NCI-H524 (cell line): ENCODE measurements at regions not wholly inside any gene's neighbourhood (a gene's known extent, or its start where the extent isn't known, plus 50 kb on each side); places are given as distances from the start of the nearest gene placed in this dataset.

Experiments
- DNase-seq, 2 experiments: peaks; one replicate each; lab custom pipeline; 2025; lab: John Stamatoyannopoulos, UW

DNA sequence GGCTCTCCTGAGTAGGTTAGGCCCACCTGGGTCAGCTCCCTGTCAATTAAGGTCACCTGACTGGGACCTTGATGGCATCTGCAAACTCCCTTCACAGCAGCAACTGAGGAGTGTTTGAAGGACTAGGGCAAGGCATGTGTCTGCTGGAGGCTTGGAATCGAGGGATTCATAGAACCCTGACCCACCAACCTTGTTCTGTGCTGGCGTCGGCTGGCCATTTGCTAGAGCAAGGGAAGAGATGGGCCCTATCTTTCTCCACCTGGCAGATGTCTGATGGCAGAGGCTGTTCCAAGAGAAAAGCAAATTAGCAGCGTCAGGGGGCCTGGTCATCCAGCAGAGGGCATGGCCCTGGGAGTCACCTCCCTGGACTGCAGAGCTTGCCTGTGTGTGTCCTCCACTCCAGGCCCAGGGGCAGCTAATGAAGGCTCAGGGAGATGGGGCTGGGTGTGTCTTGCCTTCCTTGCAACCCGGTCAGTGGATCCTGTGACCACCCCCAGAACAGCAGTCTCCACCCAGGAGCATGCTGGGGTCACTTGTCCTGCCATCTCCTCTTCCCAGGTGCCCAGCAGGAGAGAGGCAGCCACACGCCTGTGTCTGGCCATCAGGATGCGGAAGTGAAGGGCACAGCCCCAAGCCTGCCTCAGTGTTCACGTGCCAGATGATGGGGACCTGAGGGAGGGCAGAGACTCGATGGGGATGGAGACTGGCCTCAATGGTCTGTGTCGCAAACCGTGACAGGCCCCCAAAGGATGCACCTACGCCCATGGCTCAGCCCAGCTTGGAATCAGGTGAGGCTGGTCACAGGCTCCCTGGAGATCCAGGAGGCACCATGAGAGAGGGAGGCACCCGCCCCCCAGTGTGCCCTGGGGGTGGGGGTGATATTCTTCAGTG lies 53.9 kb downstream of the BARX1 start:
- no peak for DNase-seq

DNA sequence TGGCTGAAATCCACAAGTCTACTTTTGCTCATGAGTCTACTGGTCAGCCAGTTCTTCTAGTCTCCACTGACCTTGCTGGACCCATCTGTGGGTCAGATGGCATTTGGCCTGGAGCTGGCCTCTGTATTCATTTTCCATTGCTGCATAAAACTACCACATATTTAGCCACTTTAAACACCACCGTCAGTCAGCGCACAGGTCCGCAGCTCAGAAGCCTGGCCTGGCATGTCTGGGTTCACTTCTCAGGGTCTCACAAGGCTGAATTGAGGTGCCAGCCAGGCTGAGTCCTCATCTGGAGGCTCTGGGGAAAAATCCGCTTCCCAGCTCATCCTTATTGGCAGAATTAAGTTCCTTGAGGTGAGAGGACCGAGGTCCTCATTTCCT lies 54.7 kb downstream of the BARX1 start:
- DNase-seq: no peak

DNA sequence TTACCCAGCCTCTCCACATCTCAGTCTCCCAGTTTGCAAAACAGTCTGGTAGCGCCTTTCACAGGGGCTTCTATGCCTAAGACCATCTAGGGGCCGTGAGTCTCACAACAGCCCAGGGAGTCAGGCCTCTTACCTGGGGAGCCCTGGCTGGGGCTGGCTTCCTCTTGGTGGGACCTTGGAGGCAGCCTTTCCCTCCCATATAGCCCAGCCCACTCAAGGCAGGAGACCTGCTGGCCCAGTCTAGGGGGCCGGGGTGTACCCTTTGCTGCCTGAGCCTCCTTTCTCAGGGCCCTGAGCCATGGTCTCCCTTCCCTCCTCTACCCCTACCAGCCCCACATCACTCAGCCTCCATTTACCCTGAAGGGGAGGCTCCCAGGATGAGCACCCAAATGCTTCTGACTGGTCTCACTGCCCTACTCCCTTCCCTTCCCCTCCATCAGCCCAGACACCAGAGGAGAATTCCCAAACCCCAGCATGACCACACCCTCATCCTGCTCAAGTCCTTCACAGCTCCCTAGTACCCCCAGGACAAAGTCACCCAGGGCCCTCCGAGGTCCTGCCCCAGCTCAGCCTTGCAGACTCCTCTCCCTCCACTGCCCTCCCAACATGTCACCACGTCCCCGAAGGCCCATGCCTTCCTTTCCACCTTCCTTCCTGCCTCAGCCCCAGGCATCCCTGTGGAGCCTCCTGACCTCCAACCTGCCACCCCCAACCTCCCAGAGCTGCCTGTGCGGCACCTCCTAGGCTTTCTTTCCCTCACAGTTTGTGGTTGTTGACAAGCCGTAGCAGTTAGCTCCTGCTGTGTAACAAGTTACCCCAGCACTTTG lies 55.3 kb downstream of the BARX1 start:
- DNase-seq: no peak

DNA sequence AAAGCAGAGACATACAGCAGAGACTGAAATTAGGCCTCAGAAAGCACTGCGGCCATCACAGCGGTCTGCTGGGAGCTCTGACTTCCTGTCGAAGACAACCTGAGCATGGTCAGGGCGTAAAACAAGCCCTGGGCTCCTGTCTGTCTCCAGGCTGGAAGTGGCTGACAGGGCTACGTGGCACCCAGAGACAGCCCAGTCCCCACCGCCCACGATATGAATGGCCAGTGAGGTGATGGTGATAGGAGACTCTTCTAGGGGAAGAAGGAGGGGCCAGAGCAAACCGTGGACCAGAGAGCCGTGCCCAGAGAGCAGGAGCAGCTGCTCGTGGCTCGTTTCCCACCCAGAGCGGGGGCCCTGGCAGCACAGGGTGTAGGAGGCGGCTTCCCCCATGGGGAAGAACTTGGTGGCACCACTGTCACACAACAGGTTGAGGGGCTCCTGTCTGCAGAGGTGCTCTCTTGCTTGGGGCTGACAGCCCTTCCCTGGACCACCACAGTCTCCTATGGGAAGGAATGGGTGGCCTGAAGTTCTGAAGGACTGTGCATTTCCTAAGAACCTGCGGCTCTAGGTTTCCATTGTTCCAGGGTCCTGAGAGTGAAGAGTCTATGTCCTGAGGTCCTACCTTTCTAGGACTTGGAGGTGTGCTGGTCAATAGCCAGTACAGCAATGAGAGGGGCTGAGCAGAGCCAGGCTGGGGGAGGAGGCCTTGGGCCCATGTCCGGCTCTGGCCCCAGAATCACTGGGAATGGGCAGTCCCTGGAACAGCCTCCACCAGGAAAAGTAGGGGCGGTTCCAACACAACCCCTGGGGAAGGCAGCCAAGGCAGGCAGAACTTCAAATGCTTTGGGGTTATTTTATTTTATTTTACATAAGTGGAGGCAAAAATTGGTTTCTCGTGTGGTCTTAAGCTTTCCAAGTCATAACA lies 56.4 kb downstream of the BARX1 start:
- DNase-seq: no peak

DNA sequence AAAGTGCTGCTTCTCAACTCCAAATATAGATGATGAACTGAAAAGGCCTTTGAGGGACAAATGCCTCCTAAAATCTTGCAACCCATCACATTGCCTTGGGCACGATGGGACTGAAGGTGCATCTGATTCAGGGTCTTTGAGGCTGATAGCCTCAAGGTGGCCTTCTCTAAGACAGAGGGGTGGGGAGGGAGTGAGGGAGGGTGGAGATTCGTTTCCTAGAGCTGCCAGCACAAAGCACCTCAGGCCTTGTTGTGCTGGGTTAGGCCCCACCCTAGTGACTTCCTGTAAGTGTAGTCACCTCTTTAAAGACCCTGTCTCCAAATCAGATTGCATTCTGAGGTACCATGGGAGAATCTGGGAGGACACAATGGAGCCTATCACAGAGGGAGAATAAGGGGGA lies 57.1 kb downstream of the BARX1 start:
- DNase-seq: no peak

DNA sequence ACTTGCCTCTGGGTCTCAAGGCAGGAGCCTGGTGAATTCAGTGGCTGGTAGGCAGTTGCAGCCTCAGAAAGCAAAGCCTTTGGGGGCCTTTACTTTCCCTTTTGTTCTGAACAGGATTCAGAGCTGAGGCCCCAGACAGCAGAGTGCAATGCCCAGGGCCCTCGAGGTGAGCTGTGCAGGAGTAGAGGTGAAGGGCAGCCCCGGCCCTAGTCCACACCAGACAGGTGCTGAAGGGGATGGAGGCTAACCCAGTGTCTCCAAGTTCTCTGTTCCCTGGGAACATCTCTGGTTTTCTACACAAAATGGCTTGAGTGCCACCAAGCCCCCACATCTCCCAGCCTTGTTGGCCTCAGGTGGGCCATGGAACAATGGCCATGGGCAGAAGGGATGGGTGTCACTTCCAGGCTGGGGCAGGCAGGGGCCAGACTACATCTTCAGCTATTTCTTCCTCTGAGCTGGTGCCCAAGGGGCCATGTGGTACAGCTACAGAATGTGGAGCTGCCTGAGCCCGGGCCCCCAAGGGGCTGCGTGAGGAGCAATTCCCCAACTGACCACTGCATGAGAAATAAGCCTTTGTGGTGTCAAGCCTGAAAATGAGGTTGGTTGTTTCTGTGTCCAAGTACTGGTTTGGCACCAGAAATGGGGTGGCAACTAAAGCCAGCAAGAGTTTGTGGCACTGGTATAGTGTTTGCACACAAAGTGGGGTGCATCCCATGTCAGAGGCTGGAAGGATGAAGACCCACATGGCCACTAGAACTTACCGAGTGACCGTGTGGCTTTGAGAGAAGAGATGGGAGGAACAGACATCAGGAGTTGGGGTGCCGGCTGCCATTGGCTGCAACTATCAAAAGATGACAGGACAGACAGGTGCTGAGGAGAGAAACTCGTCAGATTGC lies 57.8 kb downstream of the BARX1 start:
- DNase-seq: no peak

DNA sequence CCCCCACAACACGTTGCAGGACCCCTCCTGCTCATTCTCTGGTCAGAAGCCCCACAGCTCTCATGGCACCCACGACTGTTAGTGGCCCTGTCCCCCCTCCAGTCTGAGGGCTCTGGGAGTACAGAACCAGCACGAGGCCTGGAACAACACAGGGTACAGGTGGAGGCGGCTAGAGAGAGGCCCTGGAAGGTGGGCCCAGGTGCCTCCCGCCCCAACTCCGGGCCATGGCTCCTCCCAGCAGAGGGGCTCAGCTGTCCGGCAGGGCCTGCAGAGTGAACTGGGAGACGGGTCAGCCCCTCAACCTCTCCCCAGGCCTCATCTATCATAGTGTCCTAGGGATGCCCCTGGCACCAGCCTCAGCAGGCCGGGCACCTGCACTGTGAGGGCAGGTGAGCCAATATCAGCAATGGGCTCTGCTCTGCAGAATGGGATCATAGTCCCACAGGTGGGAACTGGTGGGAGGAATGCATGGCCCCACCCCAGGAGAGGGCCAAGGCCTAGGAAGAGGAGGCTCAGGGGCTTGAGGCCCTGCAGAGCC lies 58.6 kb downstream of the BARX1 start:
- DNase-seq: no peak

GRCh38 chr9:93896093-93896492 lies 59.1 kb downstream of the BARX1 start:
- DNase-seq: no peak

GRCh38 chr9:93895535-93895934 lies 59.6 kb downstream of the BARX1 start:
- DNase-seq: no peak

DNA sequence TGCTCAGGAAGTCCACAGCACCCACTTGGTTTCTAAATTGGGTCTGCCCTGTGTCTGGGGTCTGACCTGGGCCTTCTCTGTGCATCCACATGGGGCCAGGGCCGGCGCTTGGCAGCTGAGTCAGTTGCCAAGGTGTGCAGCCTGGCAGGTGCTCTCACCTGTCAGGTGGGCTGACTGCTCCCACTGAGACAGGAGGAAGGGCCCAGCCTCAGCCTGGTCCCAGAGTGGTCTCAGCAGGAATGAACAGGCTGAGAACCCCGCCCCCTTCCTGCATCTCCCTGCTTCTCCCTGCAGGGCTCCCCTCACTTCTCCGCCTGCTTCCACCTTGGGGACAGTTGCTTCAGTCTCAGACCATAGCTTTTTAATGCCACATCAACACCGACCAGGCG lies 60.5 kb downstream of the BARX1 start:
- DNase-seq: no peak

DNA sequence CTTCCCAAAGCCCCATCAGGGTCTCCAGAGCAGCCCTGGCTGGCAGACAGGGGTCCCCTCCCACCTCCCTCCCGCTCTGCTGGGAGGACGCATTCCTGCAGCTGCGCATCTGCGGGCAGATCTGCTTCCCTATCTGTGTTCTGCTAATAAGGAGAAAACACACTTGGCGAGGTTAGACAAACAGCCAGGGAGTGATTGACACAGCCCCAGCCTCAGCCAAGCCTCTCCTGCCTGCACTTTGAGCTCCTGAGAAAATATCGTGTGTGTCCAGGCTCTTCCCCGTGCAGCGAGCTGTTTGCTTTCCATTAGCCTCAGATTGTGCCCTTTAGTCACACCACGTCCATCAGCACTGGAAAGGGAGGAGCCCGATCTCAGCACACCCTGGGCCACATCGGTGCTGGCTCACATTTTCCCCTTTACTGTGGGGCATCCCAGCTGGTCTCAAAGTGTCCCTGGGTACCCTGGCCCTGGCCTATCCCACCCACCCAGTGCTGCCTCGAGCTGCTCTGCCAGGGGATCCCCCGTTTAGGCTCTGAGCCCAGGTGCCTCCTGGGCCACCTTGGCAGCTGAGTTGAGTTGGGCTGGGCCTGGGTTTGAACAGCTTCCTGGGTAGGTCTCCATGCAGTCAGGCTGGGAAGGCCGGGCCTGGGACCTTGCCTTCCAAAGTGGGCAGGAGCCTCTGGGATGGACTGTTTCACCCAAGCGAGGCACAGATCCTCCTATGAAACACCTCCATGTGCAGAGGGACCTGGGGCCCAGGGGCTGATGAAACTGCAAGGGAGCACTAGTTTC lies 61.1 kb downstream of the BARX1 start:
- no peak for DNase-seq

DNA sequence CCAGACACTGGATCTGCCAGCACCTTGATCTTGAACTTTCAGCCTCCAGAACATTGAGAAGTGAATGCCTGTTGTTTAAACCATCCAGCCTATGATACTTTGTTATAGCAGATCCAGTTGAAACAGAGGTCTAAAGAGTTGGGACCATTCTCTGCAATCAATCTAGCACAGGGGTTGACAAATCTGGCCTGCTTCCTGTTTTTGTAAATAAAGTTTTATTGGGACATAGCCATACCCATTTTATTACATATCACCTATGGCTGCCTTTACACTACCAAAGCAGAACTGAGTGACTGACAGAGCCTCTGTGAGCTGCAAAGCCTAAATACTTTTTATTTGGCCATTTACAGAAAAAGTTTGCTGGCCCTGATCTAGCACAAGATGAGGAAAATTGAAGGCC lies 62.0 kb downstream of the BARX1 start:
- no peak for DNase-seq

DNA sequence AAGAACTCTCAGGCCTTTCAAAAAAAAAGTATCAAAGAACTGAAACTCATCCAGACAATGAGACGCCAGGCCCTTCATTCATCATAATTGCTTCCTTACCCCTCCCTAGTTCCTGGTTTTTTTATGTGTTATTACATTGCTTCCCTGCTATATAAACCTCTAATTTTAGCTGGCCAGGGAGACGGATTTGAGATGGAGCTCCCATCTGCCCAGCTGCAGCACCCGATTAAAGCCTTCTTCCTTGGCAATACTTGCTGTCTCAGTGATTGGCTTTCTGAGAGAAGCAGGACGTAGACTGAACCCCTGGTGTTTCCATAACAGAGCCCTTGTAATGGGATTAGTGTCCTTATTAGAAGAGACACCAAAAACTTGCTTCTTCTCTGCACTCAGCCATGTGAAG lies 62.4 kb downstream of the BARX1 start:
- no peak for DNase-seq

DNA sequence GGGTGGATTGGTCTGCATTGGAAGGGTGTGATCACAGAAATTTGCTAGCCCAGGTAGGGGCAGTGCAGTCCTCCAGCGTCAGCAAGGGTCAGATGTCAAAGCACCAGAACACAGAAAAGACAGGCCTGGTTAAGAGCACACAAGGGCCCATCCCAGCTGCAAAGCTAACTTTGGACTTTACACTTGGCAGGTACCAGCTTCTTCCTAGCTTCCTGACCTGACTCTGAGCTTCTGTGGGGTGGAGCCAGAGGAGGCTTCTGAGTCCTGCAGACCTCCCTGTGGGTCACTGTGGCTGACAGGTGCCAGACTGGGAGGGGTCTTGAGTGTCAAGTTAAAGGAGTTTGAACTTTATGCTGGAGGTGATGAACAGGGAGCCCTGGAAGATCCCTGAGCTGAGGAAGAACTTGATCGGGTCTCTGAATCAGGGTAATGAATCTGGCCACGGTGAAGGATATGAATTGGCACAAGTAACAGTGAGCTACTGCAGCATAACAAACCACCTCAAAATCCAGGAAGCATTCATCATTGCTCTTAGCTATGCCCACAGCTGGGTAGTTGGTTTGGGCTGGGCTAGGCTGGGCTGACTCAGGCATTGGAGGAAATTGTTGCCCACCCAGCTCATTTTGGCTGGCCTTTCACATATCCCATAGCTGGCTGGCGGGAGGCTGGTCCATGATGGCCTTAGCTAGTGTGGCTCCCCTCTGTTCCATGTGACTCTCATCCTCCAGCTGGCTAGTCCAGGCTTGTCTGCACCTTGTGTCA lies 63.4 kb downstream of the BARX1 start:
- DNase-seq: no peak

- DNase-seq: no peak
Observed at GRCh38 chr9:93891050-93891449, 64.1 kb downstream of the BARX1 start.

DNA sequence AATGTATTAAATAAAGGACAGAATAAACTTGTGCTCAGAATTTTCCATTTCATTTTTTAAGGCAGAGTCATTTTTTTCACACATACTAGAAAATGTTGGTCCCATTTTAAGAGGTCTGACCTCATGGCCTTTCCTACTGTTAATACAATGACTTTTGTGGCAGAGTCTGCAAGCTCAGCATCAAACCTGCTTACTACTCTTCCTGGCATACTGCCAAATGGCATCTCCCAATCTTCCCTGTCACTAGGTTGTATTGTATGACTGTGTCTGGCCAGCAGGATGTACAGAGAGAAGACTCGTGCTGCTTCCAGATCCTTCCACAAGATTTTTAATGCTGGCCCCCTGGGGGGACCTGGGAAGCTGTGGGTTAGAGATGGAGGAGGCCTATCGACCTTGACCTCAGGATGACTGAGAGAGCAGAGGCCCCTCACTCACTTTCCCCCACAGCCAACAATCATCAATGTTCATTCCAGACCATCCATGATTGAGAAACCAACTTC lies 64.7 kb downstream of the BARX1 start:
- DNase-seq: no peak

DNA sequence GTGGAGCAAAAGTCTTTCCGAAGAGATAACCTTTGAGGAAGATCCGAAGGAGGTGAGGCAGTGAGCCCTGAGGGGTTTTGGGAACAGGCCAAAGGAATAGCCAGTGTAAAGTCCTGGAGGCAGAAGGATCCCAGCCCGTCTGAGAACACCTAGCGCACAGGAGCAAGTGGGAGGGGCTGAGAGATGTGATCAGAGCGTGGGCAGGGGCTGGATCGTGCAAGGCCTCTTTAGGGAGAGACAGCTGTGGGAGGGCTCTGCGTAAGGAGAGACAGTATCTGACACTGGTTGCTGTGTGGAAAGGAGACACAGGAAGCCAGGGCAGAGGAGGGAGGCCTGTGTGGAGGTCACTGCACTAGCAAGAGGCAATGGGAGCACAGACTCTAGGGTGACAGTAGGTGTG lies 68.2 kb downstream of the BARX1 start:
- DNase-seq: no peak

DNA sequence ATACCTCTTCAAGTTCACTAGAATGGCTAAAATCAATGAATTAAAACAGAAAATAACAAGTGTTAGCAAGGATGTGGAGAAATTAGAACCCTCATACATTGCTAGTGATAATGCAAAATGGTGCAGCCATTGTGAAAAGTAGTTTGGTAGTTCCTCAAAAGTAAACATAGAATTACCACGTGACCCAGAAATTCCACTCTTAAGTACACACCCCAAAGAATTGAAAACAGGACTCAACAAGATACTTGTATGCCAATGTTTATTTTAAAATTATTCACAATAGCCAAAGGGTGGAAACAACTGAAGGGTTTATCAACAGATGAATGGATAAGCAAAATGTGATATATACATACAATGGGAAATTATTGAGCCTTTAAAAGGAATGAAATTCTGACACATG lies 70.3 kb downstream of the BARX1 start:
- DNase-seq: no peak
